Common myeloid progenitor, CD34-positive (primary cell): ENCODE measurements at regions not wholly inside any gene's neighbourhood (a gene's known extent, or its start where the extent isn't known, plus 50 kb on each side); places are given as distances from the start of the nearest gene placed in this dataset.

Source experiments
- CTCF ChIA-PET: fragments of 350-600 bp; sonication (Branson Sonifier 250); formaldehyde crosslinking; loops from one replicate; lab custom pipeline; 2021; ENCODE audit warnings: antibody characterized with exemption; lab: Charles Lee
- POLR2A ChIA-PET: fragments of 350-600 bp; sonication (Branson Sonifier 250); formaldehyde crosslinking; loops from one replicate; lab custom pipeline; 2021; ENCODE audit warnings: antibody characterized with exemption; lab: Charles Lee
- DNase-seq, 3 donors: peaks; one replicate each; pipeline versions ENCODE4 v3.0.0 to v3.0.0-alpha.2; 2013
- H3K27ac ChIP-seq, 2 experiments: 1 replicate in 1 of 2; 2 replicates in 1 of 2; pipeline ENCODE4 v1.7.0; 2013; ENCODE audit warnings: inconsistent platforms in 2 of 2, low read length in 2 of 2, mild to moderate bottlenecking in 2 of 2, low read depth in 1 of 2, moderate library complexity in 1 of 2; ENCODE audit not compliant: severe bottlenecking in 2 of 2, insufficient read depth in 1 of 2, poor library complexity in 1 of 2
- H3K27me3 ChIP-seq, 5 experiments: replicated peaks in 2 of 5; 1 replicate in 3 of 5; 2 replicates in 2 of 5; pipeline versions ENCODE4 v1.6.1 to v1.7.0; 2013; ENCODE audit warnings: low read length in 4 of 5, mild to moderate bottlenecking in 2 of 5, moderate library complexity in 2 of 5, inconsistent platforms in 1 of 5; ENCODE audit not compliant: insufficient read depth in 5 of 5, control insufficient read depth in 4 of 5
- H3K36me3 ChIP-seq, 4 experiments: 1 replicate in 2 of 4; 2 replicates in 2 of 4; pipeline versions ENCODE4 v1.6.1 to v1.7.0; 2013; ENCODE audit warnings: low read length in 3 of 4, control low read depth in 1 of 4, mild to moderate bottlenecking in 1 of 4; ENCODE audit not compliant: control insufficient read depth in 4 of 4, insufficient read depth in 4 of 4
- H3K4me1 ChIP-seq, 4 experiments: 1 replicate in 3 of 4; 2 replicates in 1 of 4; pipeline versions ENCODE4 v1.6.1 to v1.7.1; 2013; ENCODE audit warnings: low read length in 3 of 4, mild to moderate bottlenecking in 3 of 4, control low read depth in 1 of 4, inconsistent platforms in 1 of 4, moderate library complexity in 1 of 4; ENCODE audit not compliant: control insufficient read depth in 4 of 4, insufficient read depth in 4 of 4; ENCODE audit errors: control extremely low read depth in 1 of 4
- H3K4me3 ChIP-seq, 7 experiments: 1 replicate in 4 of 7; 2 replicates in 3 of 7; pipeline versions ENCODE4 v1.5.1 to v1.7.0; 2013; ENCODE audit warnings: mild to moderate bottlenecking in 7 of 7, low read length in 6 of 7, moderate library complexity in 6 of 7, inconsistent platforms in 2 of 7, low read depth in 2 of 7, control low read depth in 1 of 7; ENCODE audit not compliant: insufficient read depth in 4 of 7, control insufficient read depth in 1 of 7; ENCODE audit errors: extremely low read depth in 1 of 7
- H3K9me3 ChIP-seq, 5 experiments: 1 replicate in 4 of 5; 2 replicates in 1 of 5; pipeline versions ENCODE4 v1.6.1 to v1.7.1; 2013; ENCODE audit warnings: low read length in 4 of 5, mild to moderate bottlenecking in 2 of 5, inconsistent platforms in 1 of 5, low read depth in 1 of 5, moderate library complexity in 1 of 5; ENCODE audit not compliant: control insufficient read depth in 4 of 5, insufficient read depth in 2 of 5; ENCODE audit errors: control extremely low read depth in 1 of 5
- WGBS: methylation state at CpG from one replicate; pipeline ENCODE4 v1.1.5; 2013; ENCODE audit not compliant: insufficient coverage; 5-methylcytosine and 5-hydroxymethylcytosine counted together

- H3K9me3 ChIP-seq, result no peaks in the 10 kb centered on the region
- ChIA-PET POLR2A (no interaction called here), CTCF (no interaction called here)
- no peaks in the 10 kb centered on the region for H3K36me3 ChIP-seq
- H3K4me1 ChIP-seq, result no peaks in the 10 kb centered on the region
- no peak overlapping the region for H3K27ac ChIP-seq
- no peak overlapping the region for H3K4me3 ChIP-seq
- no CpG with 5 or more reads among the region's 2 CpGs for WGBS
- no peak for DNase-seq
- H3K27me3 ChIP-seq, result no peaks in the 10 kb centered on the region
Measured at GRCh38 chr18:4842287-4842686, 354.8 kb downstream of the AKAIN1 start.

DNA sequence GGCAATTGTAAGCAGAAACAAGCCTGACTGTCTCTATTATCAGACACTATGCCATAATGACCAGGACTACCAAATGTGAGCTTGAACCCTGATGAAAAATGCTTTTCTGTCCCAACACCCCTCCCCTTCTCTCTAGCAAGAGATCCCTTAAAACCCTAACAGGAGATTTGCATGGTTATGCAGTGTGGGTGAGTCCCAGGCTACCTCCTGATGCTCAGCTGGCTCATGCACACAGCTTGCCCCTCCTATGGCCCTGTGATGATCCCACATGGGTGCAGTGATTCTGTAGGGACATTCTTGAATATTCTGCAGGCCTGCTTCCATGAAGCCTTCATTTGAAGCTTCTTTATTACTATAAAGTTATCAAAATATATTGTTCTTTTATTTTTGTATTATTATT is 357.4 kb downstream of the AKAIN1 start:
- no peaks in the 10 kb centered on the region for H3K36me3 ChIP-seq
- no peak overlapping the region for H3K27ac ChIP-seq
- CTCF ChIA-PET, result no interaction called here
- no peak for DNase-seq
- H3K9me3 ChIP-seq, result no peaks in the 10 kb centered on the region
- H3K4me1 ChIP-seq, result no peaks in the 10 kb centered on the region
- POLR2A ChIA-PET, result no interaction called here
- no peak overlapping the region for H3K4me3 ChIP-seq
- no peaks in the 10 kb centered on the region for H3K27me3 ChIP-seq

DNA sequence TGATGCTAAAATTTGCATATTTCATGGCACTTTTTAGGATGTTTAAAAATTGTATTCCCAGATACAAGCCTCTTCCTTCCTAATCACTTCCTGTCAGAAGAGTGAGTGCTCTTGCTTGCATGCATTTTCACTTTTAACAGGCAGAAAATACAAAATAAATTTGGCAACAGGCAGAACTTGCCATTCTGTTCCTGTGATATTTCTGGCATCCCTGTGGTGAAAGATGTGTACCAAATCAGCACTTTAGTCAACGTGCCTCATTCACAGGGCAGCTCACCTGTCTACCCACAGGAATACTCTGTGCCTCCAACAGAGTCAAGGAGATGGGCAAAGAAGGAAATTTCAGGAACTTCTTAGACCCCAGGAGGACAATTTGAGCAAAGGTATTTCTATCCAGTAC is 360.9 kb downstream of the AKAIN1 start:
- 80% methylated on average over 1 of the region's 1 CpG for WGBS
- Histone ChIP-seq H3K4me1 (no peaks in the 10 kb centered on the region), H3K9me3 (no peaks in the 10 kb centered on the region), H3K36me3 (no peaks in the 10 kb centered on the region), H3K27me3 (no peaks in the 10 kb centered on the region), H3K27ac (no peak overlapping the region), H3K4me3 (no peak overlapping the region)
- ChIA-PET POLR2A (no interaction called here), CTCF (interaction anchor here (1.0 kb wide), 1 partner anchor 23 kb away, joined by 4 read pairs; no protein-coding TSS in a partner anchor)
- no peak for DNase-seq

GRCh38 chr18:4831791-4832375 is 365.2 kb downstream of the AKAIN1 start:
- POLR2A ChIA-PET, result no interaction called here
- no peaks in the 10 kb centered on the region for H3K4me1 ChIP-seq
- no peak overlapping the region for H3K4me3 ChIP-seq
- H3K27me3 ChIP-seq, result no peaks in the 10 kb centered on the region
- H3K36me3 ChIP-seq, result no peaks in the 10 kb centered on the region
- no peak for DNase-seq
- WGBS, result 67% methylated on average over 1 of the region's 5 CpGs
- H3K9me3 ChIP-seq, result no peaks in the 10 kb centered on the region
- CTCF ChIA-PET, result no interaction called here
- H3K27ac ChIP-seq, result no peak overlapping the region

DNA sequence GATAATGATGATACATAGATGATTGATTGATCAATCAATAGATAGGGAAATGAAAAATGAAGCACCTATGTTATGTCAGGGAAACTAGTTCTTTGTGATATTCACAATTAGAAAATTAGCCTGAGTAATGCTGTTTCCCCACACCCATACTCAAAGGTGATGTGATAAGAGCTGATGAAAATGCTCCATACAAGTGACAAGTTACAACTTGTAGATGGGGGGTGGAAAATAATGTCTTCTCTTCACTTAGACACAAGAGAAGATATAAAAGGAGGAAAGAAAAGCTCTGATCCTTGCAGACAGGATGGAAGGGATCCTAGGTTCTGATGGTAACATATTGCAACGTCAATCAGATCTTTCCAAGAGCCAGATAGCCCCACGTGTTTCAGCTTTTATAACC is 365.9 kb downstream of the AKAIN1 start:
- no peaks in the 10 kb centered on the region for H3K27me3 ChIP-seq
- no peak overlapping the region for H3K27ac ChIP-seq
- WGBS, result 83% methylated on average over 1 of the region's 2 CpGs
- CTCF ChIA-PET, result no interaction called here
- no peaks in the 10 kb centered on the region for H3K9me3 ChIP-seq
- no peak for DNase-seq
- POLR2A ChIA-PET, result no interaction called here
- H3K4me3 ChIP-seq, result no peak overlapping the region
- no peaks in the 10 kb centered on the region for H3K36me3 ChIP-seq
- H3K4me1 ChIP-seq, result no peaks in the 10 kb centered on the region

GRCh38 chr18:4823091-4823490 is 368.0 kb upstream of the DLGAP1 start:
- H3K9me3 ChIP-seq, result peaks cover 0 to 2% (median 0%) of the 10 kb centered on the region in 5 experiments
- POLR2A ChIA-PET, result no interaction called here
- H3K27me3 ChIP-seq, result no peaks in the 10 kb centered on the region
- no peaks in the 10 kb centered on the region for H3K4me1 ChIP-seq
- no peak overlapping the region for H3K27ac ChIP-seq
- no peaks in the 10 kb centered on the region for H3K36me3 ChIP-seq
- WGBS, result 92% methylated on average over 2 of the region's 3 CpGs
- CTCF ChIA-PET, result no interaction called here
- H3K4me3 ChIP-seq, result no peak overlapping the region
- no peak for DNase-seq

DNA sequence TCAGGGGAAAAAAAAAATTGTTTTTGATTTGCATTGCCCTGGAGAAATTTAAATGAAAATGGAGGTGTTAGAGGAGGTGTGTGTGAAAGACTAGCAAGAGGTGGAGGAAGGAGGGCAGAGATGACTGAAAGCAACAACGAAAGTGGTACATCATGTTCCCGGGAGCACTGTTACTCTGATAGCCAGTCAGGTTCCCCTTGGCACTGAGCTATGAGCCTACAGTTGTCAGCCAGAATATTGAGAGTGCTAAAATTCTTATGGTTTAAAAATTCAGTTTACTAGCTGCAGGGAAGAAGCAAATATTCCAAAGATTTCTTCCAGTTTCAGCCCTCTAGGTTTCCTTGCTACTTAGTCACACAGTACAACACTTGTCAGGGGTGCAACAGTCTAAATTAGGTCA is 366.7 kb upstream of the DLGAP1 start:
- Histone ChIP-seq H3K4me1 (no peaks in the 10 kb centered on the region), H3K27ac (no peak overlapping the region), H3K4me3 (no peak overlapping the region), H3K36me3 (no peaks in the 10 kb centered on the region), H3K27me3 (no peaks in the 10 kb centered on the region), H3K9me3 (peaks cover 0 to 2% (median 0%) of the 10 kb centered on the region in 5 experiments)
- WGBS, result 81% methylated on average over 2 of the region's 2 CpGs
- no peak for DNase-seq
- CTCF ChIA-PET, result no interaction called here
- POLR2A ChIA-PET, result no interaction called here
